RCC 7860 (cell line): ENCODE measurements at regions not wholly inside any gene's neighbourhood (a gene's known extent, or its start where the extent isn't known, plus 50 kb on each side); places are given as distances from the start of the nearest gene placed in this dataset.
A peak's percentile ranks its signal among the peaks of the same experiment; 100 is the strongest.

ENCODE experiments used
- DNase-seq: peaks from one replicate; pipeline ENCODE4 v3.0.0-alpha.2; 2015; ENCODE audit warnings: low spot score
- FAIRE-seq: peaks from 2 replicates; lab custom pipeline; 2012; peaks lifted over from hg19 to GRCh38; lab: Jason Lieb, UNC

DNA sequence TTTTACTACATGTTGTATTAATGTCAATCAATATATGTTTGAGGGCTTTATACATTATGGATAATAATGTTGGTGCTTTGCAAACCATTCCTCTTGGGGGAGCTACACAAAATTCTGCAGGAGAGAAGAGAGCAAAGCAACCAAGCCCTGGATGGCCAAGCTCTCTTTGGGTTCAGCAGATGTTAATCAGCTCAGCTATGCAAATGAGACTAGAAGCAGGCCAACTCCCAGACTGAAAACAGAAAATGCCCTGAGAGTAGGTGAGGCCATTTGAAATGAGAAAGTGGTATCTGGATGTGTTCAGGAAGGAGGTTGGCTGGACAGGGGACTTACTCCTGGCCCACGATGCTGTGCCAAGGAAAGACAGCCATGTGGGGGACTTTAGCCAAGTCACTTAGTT, 387.0 kb downstream of the BCOR start:
- DNase-seq: no peak
- no peak for FAIRE-seq

DNA sequence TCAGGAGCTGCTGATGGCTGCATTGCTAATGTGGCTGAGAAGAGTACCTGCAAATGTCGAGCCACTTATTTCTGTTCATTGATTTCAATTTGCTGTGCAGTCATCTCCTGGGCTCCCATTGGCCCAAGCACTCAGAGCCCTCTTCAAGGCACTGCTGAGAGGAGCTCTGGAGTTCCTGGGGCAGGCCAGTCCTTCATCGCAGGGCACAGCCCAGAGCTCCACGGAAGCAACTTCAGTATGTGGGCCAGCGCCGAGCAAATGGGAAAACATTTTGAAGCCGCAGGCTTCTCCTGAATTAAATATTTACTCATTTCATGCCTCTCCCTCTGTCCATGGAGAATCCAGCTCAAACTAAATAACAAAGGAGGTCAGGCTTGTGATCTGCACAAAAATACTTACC, 383.3 kb downstream of the BCOR start:
- FAIRE-seq (no peak), DNase-seq (no peak)

DNA sequence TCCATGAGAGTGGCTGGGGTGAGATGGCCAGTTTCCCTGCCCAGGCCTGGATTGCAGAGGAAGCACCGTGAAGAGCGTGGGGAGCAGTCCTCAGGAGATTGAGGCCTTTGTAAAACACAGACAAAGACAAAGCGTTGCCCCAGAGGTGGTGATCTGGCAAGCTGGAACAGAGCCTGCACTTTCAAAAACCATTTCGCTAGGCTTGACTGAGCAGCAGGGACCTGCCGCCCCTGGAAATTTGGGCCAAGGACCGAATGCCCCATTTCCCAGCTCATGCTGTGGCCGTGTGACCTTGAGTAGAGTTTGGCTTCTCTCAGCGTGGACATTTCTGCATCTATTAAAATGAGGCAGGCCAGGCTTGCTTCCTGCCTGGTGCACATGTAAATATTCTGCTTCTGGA, 381.4 kb downstream of the BCOR start:
- FAIRE-seq (no peak), DNase-seq (no peak)

DNA sequence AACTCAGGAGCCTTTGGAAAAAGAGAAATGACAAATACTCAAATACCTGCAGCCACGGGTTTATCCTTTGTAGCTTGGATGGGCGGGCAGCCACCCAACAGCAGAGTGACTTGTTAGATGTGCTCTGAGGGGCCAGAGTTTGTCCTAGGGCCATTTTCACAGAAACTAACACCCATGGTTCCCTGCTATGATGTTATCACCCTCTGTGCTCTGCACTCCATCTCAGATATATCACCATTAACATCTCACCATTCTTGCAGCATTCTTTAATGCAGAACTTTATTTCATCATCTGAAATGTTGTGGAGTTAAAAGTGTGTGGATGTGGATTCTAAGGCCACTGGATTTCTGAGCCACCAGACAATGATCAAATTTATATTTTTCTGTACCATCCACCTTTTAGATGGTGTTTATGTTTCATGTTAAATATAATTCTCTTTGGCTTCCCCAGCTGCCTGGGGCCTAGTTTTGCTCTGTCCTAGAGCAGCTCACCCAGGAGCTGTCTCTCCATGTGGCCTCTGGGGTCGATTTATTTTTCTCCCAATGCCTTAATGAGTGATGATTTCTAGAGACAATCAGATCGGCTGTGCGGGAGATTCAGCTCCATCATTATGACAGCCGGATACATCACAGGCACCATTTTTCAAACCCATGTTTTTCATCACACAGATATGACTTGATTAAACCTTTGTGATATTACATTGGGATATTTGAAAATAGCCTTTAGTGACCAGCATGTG, 380.8 kb downstream of the BCOR start:
- DNase-seq (no peak), FAIRE-seq (no peak)

DNA sequence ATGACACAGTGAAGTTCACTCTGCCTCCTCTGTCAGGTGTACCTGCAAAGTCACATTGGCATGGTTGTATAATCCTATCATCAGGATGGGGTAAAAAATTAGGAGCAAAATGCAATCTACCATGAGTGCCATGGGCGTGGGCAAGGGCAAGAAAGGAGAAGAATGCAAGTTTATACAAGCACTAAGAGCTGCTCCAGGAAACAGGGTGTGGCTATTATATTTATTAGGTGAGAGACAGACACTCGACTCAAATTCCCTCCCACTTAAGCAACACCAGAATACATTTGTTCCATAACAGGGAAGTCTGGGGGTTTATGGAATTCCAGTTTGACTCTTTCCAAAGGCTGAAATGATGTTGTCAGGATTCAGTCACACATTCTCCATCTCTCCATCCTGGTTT, 378.8 kb downstream of the BCOR start:
- FAIRE-seq (no peak), DNase-seq (no peak)

DNA sequence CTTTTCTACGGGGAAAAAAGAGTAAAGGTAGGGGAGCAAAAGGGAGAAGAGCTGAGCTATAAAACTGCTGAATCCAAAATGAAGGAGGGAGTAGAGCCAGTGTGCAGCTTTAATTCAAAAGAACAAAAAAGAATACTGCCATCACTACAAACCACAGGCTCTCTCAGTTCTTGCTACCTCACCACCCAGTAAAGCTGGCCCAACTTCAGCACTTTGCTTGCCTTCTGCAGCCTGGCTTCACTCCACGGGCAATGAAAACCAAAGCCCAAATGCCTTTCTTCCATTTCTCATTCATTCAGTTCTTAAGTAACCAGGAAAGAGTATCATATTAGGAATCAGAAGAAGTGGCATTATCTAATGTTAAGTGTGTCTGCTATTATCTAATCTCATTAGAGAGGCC, 376.8 kb downstream of the BCOR start:
- FAIRE-seq (no peak), DNase-seq (no peak)

DNA sequence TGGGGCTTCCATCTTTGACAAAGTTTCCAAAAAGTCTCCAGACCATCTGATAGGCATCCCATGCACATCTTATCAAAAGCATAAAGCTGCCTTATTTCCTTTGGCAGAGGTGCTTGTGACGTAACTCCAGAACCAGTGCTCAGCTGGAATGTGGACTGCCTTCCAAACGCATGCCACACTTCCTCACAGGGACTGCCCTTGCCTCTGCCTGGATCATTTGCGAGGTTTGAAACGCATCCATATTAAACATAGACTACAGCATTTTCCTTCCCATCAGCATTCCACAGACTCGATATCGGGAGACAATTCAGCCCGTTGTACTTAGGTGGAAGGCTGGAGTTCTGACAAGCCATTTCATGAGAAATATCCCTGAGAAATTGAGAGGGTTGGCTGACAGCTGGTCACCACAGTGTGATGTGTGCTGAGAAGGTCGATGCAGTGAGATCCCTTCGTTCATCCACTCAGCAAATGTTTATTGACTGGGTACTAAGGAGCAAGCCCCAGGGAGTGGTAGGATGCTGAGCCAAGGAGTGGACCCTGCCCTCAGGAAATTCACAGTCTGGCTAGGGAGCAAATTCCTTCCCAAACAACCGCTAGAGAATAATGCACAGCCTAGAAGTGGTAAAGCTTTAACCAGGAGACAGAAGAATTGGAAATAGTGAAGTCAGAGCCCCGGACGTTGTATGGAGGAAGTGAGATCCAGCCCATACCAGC, 376.0 kb downstream of the BCOR start:
- DNase-seq (no peak), FAIRE-seq (no peak)

DNA sequence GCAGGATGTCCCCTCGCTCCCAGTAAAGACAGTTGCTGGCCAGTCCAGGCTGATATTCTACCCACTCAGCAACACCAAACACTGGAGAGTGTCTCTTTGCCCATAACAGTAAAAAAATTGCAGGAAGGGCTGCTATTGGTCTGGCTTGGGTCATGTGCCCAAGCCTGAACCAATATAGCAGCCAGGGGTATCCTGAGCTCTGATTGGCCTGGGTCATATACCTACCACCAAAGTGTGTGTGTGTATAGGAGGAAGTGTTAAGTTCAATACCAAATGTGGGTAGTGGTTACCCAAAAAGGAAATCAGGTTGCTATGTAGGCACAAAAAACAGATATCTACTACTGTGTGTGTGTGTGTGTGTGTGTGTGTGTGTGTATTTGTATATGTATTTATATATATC, 373.2 kb downstream of the BCOR start:
- no peak for DNase-seq
- no peak for FAIRE-seq

DNA sequence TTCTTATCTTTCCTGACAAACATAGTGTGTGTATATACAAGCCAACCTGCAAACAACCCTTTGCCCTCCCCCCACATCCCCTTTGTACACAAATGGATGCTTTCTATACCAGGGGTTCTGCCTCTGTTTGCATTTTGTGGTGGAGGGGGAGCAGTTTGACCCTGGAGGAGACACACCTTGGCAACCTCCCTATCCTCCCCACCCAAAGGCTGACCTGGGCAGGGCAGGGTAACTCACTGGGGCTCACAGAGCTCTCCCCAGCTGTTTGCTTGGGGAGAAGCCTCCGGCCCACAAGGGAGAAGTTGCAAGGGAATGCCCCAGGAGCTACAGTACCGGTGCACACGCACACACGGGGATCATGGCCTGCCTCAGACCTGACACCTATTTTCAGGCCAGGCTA, 372.6 kb downstream of the BCOR start:
- FAIRE-seq: no peak

DNA sequence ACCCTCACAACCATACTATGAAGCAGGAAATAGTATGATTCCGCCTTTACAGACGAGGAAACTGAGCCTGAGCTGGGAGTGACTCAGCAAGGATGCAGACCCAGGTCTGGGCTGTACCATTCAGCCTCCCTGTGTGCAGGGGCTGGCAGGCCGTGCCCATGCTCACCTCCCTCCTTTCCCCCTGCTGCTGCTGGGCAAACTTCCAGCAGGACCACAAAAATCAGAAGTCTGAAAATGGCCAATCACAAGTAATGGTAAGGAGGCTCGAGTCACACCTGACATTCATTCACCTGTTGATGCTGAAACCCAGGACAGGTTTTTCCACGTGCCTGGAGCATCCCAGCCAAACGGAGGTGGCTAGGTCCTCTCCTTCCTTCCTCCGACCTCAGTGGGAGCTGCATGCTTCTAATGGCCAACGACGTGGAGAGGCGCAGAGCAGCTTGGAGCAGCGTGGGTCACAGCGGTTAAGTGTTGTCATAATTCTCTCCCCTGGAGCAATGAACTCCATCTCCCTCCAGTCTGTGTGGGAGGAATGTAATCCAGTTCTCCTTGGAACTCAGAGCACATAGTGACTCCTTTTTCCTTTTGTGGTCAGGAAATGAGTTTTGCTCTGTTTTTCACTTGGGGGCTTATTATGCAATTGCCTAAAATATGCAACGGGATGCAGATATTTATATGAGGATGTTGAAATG, 371.7 kb downstream of the BCOR start:
- DNase-seq: peak; percentile 59

More for the DNA sequence above, 372.6 kb downstream of the BCOR start:
- DNase-seq: no peak

DNA sequence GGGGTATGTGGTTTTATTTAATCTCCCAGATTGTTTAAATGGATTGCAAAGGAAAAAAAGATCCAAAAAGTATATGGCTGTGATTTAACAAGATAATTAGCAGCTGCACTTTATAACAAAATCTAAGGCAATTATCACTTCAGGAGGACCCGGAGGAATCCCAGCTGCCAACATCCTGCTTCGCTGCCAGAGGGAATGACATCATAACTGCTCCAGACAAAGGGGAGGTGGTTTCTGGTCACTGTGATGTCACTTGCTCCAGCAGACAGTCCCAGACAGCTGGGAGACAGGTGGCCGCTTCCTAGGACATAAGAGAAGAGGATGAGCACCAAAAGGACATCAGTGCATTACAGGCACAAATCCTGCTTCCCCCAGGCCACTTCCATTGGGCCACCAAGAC, 371.0 kb downstream of the BCOR start:
- FAIRE-seq (no peak), DNase-seq (peak; percentile 10)

More for the DNA sequence above, 371.7 kb downstream of the BCOR start:
- peak; percentile 77 for FAIRE-seq

DNA sequence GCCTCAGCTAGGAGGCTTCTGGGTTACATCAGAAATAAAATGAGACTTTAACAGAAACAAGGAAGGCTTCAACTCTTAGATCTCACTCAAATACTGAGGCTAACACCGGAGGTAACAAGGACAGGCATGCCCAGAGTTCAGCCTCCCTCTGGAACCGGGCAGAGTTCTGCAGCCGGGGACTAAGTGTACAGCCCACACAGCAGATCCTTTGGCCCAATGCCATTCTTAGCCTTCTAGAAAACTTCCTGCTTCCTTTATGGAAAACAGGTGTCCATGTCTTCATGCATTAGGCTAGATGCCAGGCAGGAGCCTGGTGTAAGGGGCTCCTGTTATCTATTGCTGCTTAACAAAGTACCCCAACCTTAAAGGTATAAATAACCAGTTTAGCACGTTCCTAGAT, 369.7 kb downstream of the BCOR start:
- FAIRE-seq (no peak), DNase-seq (no peak)

DNA sequence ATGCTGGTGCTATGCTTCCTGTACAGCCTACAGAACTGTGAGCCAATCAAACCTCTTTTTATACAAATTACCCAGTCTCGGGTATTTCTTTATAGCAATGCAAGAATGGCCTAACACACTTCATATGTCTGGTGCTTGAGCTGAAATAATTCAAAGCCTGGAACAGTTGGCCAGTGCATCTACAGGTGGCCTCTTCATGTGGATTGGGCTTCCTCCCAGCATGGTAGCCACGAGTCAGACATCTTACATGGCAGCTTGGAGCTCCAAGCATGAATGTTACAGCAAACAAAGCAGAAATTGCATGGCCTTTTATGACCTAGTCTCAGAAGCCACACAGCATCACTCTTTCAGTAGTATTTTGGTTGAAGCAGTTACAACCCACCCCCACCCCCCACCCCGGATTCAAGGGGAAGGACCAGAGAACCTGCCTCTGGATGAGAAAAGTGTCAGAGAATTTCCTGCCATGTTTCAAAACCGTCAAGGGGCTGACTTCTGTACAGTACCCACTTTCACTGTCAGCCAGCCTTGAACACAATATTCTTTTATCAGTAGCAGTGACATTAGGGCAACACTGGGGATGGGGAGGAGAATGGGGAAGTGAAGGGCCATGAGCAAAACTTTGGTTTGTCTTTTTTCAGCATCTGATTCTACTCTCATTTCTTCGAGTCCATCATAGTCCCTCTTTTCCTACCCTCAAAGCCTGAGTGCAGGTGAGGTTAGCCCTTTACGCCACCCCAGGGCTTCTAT, 368.7 kb downstream of the BCOR start:
- FAIRE-seq (no peak), DNase-seq (no peak)

DNA sequence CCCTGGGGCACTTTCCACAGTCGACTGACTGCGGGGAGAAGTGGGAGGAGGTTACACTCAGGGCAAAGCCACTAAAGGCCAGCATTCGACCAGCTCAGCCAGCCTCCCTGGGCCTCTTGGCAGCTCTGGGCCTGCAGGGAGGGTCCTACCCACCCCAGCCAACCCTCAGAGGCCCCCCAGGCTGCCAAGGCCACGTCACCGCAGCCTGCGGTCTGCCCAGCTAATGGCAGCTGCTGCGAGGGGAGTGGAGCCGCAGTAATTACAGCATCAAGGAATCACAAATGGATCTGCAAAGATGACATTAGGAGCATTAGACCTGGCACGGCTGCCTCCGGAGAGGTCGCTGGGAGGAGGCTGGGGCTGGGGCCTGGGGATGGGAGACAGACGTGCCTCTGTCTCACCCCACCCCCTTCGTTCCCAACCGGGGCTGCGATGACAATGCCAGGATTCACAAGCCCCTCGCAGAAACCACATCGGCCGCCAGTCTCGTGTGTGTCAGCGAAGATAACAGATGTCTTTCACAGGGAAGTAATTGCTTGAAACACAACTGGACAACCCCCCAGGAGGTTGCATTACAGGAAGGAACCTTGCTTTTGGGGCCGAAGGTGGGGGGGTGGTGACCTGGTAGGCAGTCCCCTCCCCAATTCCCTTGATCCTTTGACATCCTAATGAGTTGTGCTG, 367.6 kb downstream of the BCOR start:
- DNase-seq: peak; percentile 81
- peak; percentile 93 for FAIRE-seq

DNA sequence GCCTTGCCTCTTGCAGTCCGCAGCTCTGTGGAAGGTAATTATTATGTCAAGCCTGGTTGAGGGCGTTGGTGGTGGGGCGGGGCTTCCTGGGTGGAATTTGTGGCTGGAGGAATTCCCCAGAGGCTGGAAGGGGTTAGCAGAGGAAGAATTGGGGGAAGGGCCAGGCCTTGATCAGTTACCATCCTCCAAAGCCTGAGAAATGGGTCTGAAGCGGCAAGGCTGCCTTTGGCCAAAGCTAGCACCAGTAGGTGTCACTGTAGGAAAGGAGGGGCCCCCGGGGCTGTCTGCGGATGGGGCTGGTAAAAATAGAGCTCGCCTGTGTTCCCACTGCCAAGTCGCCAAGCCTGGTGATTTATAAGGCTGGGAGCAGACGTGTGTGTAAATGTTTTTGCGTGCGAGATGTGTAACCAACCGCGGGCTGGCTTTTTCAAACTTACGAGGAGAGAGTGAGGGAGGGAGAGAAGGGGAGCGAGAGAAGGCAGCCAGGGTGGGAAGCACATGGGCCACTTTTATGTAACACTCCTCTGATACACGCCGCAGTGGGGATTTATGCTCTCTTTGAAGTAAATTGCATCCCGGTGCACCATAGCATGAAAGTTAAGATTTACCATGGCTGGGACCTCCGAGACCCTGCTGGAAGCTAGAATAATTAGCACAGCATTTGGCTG, 367.0 kb downstream of the BCOR start:
- DNase-seq (peak; percentile 82), FAIRE-seq (no peak)

DNA sequence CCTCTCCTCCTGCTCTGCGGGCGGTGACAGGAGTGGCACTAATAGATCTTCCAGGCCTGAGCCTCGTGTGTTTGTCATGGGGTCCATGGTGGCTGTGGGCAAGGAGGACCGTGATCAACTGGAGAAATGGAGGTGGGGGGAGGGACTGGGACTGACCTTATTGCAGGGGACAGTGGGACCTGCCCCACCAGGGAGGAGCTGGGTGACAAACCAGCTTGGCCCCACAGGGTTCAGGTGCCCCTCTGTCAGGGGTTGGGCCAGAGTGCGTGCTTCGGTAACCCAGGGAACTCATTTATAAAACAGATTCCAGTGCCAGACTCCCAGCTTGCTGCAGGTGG, 366.5 kb downstream of the BCOR start:
- DNase-seq (no peak), FAIRE-seq (no peak)

DNA sequence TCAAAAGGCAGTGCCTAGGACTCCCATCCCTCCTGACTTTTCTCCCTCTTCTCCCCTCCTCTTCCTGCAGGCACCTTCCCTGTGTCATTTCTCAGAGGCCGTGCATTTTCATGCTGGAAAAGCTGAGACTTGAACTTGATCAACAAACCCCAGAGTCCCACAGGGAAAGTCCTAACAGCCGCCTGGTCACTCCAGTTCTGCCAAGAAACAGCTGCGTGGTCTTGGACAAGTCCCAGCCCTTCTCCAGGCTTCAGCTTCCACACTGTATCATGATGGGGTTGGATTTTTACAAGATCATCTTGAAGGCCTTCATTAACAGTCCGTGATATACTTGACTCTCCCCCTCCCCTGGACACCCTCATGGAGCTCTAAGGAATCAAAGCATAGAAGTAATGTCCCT, 366.0 kb downstream of the BCOR start:
- FAIRE-seq (no peak), DNase-seq (no peak)

DNA sequence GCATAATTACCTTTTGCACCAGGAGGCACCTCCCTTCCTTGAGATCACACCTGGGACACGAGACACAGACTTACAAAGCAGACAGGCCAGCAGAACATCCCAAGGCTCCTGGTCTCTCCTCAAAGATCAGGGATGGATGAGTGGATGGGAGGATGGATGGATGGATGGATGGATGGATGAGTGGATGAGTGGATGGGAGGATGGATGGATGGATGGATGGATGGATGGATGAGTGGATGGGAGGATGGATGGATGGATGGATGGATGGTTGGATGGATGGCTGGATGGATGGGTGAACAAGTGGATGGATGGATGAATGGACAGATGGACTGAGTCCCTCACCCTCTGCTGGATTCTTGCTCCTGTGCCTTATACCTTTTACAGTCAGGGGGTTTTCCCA, 364.0 kb downstream of the BCOR start:
- FAIRE-seq (no peak), DNase-seq (no peak)

DNA sequence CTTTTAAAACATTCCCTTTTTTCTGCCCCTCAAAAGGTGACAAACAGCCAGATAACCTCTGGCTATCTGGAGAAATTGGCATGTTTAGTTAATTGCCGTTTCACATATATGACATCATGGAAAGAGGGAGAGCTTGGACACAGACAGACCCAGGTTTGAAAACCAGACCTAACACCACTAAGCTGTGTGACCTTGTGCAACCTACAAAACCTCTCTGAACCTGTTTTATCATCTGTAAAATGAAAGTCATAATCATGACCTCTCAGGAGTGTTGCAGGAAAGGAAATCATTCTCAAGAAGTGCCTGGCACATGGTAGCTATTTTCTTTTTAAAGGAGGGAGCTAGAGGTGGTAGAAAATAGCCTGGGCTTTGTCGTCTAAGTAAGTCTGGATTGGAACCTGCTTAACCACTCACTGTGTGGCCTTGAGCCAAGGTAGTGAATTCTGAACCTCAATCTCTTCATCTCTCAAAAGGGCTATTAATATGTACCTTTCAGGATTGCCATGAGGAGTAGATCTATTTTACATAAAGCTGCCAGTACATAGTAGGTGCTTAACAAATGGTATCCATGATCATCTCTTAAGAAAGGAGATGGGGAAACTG, 363.5 kb downstream of the BCOR start:
- DNase-seq: no peak
- FAIRE-seq: no peak
